ENCODE measurements at regions not wholly inside any gene's neighbourhood (a gene's known extent, or its start where the extent isn't known, plus 50 kb on each side); places are given as distances from the start of the nearest gene placed in this dataset.

DNA sequence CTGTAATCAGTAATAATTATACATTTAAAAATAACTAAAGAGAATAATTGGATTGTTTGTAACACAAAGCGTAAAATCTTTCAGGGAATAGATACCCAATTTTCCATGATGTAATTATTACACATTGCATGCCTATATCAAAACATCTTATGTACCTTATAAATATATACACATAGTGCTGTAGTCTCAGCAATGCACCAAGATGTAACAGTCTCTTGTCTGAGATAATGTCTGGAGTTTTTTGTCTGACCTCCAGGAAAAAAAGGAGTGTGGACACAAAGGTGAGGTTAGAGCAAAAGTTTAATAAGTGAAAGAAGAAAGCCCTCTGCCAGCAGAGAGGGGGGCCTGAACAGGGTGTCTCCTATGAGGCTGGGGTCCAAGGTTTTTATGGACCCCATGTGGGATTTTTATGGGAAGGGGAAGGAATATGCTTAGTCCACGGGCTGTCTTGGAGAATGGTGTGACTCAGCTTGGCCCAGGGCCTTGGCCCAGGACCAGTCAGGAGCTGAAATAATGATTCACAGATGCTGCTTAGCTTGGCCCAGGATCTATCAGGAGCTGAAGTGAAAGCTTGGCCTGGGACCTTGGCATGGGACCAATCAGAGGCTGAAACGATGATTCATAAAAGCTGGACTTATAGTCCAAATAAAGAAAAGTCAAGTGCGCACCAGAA lies 545.0 kb downstream of the ZPLD1 start:
- 68% methylated on average over 4 of the region's 4 CpGs; no CpG with 5 or more reads in 1 of the 2 experiments for WGBS, 2 experiments (ENCODE audit: extremely low coverage in 1 of 2, insufficient coverage in 1 of 2, insufficient read length in 1 of 2, insufficient replicate concordance in 2 of 2, low coverage in 1 of 2, low lambda C conversion rate in 2 of 2, missing lambda C conversion rate in 1 of 2)

More for the DNA sequence above, 545.0 kb downstream of the ZPLD1 start:
- POLR2A ChIA-PET (ENCODE audit: partially characterized antibody), result no interaction called here
- TF ChIP-seq TAF1 (IDR thresholded peaks at IDR 0.05; ENCODE audit: low read depth, low read length), result no peak
- no peak for TF ChIP-seq CHD2 (IDR thresholded peaks at IDR 0.05; ENCODE audit: low read length)
- TF ChIP-seq RBBP5 (IDR thresholded peaks at IDR 0.05; ENCODE audit: borderline replicate concordance, low read depth, low read length), result no peak
- no peak for TF ChIP-seq TCF12 (IDR thresholded peaks at IDR 0.05; ENCODE audit: low read depth, low read length)
- TF ChIP-seq, protein P1, sequence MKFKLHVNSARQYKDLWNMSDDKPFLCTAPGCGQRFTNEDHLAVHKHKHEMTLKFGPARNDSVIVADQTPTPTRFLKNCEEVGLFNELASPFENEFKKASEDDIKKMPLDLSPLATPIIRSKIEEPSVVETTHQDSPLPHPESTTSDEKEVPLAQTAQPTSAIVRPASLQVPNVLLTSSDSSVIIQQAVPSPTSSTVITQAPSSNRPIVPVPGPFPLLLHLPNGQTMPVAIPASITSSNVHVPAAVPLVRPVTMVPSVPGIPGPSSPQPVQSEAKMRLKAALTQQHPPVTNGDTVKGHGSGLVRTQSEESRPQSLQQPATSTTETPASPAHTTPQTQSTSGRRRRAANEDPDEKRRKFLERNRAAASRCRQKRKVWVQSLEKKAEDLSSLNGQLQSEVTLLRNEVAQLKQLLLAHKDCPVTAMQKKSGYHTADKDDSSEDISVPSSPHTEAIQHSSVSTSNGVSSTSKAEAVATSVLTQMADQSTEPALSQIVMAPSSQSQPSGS (IDR thresholded peaks at IDR 0.05; ENCODE audit: low read length), result no peak
- no peak for TF ChIP-seq RAD21 (IDR thresholded peaks at IDR 0.05 in 1 of 2, conservative IDR thresholded peaks at IDR 0.05 in 1 of 2; ENCODE audit: low read depth in 2 of 2, low read length in 2 of 2)
- no peak overlapping the region for H2AK5ac ChIP-seq (ENCODE audit: low read depth, low read length)
- no peak overlapping the region for H4K8ac ChIP-seq (ENCODE audit: extremely low read depth, insufficient read depth, low read length)
- no peak overlapping the region for H2BK20ac ChIP-seq (ENCODE audit: low read length)
- no peaks in the 10 kb centered on the region for H4K20me1 ChIP-seq (replicated peaks in 1 of 2; ENCODE audit: control insufficient read depth in 1 of 2, insufficient read depth in 2 of 2, low read length in 2 of 2)
- DNase-seq (ENCODE audit: low read depth in 1 of 2, low spot score in 2 of 2), result no peak
- H3K27me3 ChIP-seq (replicated peaks in 1 of 4; ENCODE audit: control insufficient read depth in 3 of 4, extremely low read depth in 1 of 4, insufficient read depth in 3 of 4, low read length in 3 of 4), result no peaks in the 10 kb centered on the region
- no peak overlapping the region for H2BK120ac ChIP-seq (replicated peaks; ENCODE audit: low read depth, low read length)
- no peak overlapping the region for H2BK15ac ChIP-seq (ENCODE audit: low read length)
- no peaks in the 10 kb centered on the region for H3K79me2 ChIP-seq (ENCODE audit: control insufficient read depth in 1 of 2, insufficient read depth in 2 of 2, low read length in 2 of 2)
- H3K9me3 ChIP-seq (ENCODE audit: insufficient read depth in 2 of 2, low read depth in 1 of 2, low read length in 1 of 2), result peaks cover 0 to 4% of the 10 kb centered on the region in 2 experiments; a peak in 2 of 4 replicates
- FAIRE-seq, result no peak
- no peak overlapping the region for H2BK12ac ChIP-seq (ENCODE audit: low read depth, low read length)
- no peak overlapping the region for H3K56ac ChIP-seq (replicated peaks; ENCODE audit: insufficient read length, low read depth, low read length)
- no peak overlapping the region for H3K4me2 ChIP-seq (ENCODE audit: insufficient read depth in 1 of 2, low read depth in 2 of 2, low read length in 2 of 2)
- no peak overlapping the region for H3K4ac ChIP-seq (replicated peaks; ENCODE audit: insufficient read length, low read depth, low read length)
- no peaks in the 10 kb centered on the region for H3K4me1 ChIP-seq (replicated peaks in 1 of 4; ENCODE audit: control insufficient read depth in 3 of 4, insufficient read depth in 4 of 4, low read length in 3 of 4)
- H3K14ac ChIP-seq (ENCODE audit: insufficient read length), result no peak overlapping the region
- CTCF ChIA-PET (ENCODE audit: partially characterized antibody), result interaction anchor here (0.6 to 0.8 kb wide), 2 partner anchors 21 to 52 kb away, joined by 3 read pairs; no protein-coding TSS in a partner anchor
- H3K79me1 ChIP-seq (ENCODE audit: low read depth, low read length), result no peaks in the 10 kb centered on the region
- H2AFZ ChIP-seq (ENCODE audit: low read length), result no peak overlapping the region
- H3K27ac ChIP-seq (ENCODE audit: low read depth, low read length), result no peak overlapping the region
- H4K91ac ChIP-seq (replicated peaks; ENCODE audit: insufficient read length, low read length), result no peak overlapping the region
- H3K23me2 ChIP-seq (ENCODE audit: low read depth, low read length), result no peaks in the 10 kb centered on the region
- H4K5ac ChIP-seq (ENCODE audit: insufficient read length, low read depth, low read length), result no peak overlapping the region
- H2BK5ac ChIP-seq (ENCODE audit: low read depth, low read length), result no peak overlapping the region
- H3K4me3 ChIP-seq (ENCODE audit: extremely low read depth in 1 of 4, insufficient read depth in 2 of 4, low read depth in 3 of 4, low read length in 4 of 4), result no peak overlapping the region
- no peaks in the 10 kb centered on the region for H3K36me3 ChIP-seq (ENCODE audit: control insufficient read depth in 2 of 4, insufficient read depth in 4 of 4, low read length in 3 of 4)
- no peak overlapping the region for H3K9ac ChIP-seq (replicated peaks in 1 of 4; ENCODE audit: extremely low read depth in 1 of 4, low read depth in 3 of 4, low read length in 3 of 4)
- H3K18ac ChIP-seq (ENCODE audit: extremely low read depth, low read length), result no peak overlapping the region
- H3K23ac ChIP-seq (ENCODE audit: insufficient read length), result no peak overlapping the region
